GM21381 (cell line): ENCODE measurements at regions not wholly inside any gene's neighbourhood (a gene's known extent, or its start where the extent isn't known, plus 50 kb on each side); places are given as distances from the start of the nearest gene placed in this dataset.

Experiments used
- ATAC-seq: cut with Tn5 transposase; IDR thresholded peaks from one replicate; pipeline ENCODE4 v1.9.1; 2021; ENCODE audit warnings: mild to moderate bottlenecking, moderate library complexity; ENCODE audit not compliant: unreplicated experiment

GRCh38 chr4:138697851-138698250 is 317.7 kb upstream of the NOCT start:
- no peak for ATAC-seq

- no peak for ATAC-seq
Measured at GRCh38 chr4:138696771-138697170, 318.8 kb upstream of the NOCT start.

- ATAC-seq = no peak
Measured at GRCh38 chr4:138696058-138696457, 319.5 kb upstream of the NOCT start.

GRCh38 chr4:138693526-138693925 is 322.1 kb upstream of the NOCT start:
- ATAC-seq = no peak

- ATAC-seq = no peak
Measured at GRCh38 chr4:138692411-138692810, 323.2 kb upstream of the NOCT start.

- no peak for ATAC-seq
Measured at GRCh38 chr4:138689593-138689992, 326.0 kb upstream of the NOCT start.

- ATAC-seq = no peak
Measured at GRCh38 chr4:138689187-138689586, 326.4 kb upstream of the NOCT start.

GRCh38 chr4:138688408-138689085 is 327.0 kb upstream of the NOCT start:
- ATAC-seq = no peak

- no peak for ATAC-seq
Measured at GRCh38 chr4:138686106-138686835, 329.3 kb upstream of the NOCT start.

GRCh38 chr4:138685316-138685715 is 330.3 kb upstream of the NOCT start:
- ATAC-seq = no peak

- peak; percentile 77 for ATAC-seq
Measured at GRCh38 chr4:138680989-138681604, 334.5 kb upstream of the NOCT start.

- ATAC-seq = no peak
Measured at GRCh38 chr4:138680256-138680655, 335.3 kb upstream of the NOCT start.

GRCh38 chr4:138678985-138679746 is 336.4 kb upstream of the NOCT start:
- ATAC-seq = no peak

GRCh38 chr4:138677748-138678147 is 337.8 kb upstream of the NOCT start:
- no peak for ATAC-seq

GRCh38 chr4:138677212-138677611 is 338.4 kb upstream of the NOCT start:
- ATAC-seq = no peak

GRCh38 chr4:138675685-138676084 is 339.9 kb upstream of the NOCT start:
- no peak for ATAC-seq

GRCh38 chr4:138674209-138674608 is 341.4 kb upstream of the NOCT start:
- no peak for ATAC-seq

GRCh38 chr4:138673053-138673452 is 342.5 kb upstream of the NOCT start:
- ATAC-seq = no peak

- ATAC-seq = no peak
Measured at GRCh38 chr4:138672393-138672976, 343.1 kb upstream of the NOCT start.

- no peak for ATAC-seq
Measured at GRCh38 chr4:138671606-138672084, 343.9 kb upstream of the NOCT start.

GRCh38 chr4:138671106-138671505 is 344.5 kb upstream of the NOCT start:
- no peak for ATAC-seq
